ENCODE measurements at regions not wholly inside any gene's neighbourhood (a gene's known extent, or its start where the extent isn't known, plus 50 kb on each side); places are given as distances from the start of the nearest gene placed in this dataset.

DNA sequence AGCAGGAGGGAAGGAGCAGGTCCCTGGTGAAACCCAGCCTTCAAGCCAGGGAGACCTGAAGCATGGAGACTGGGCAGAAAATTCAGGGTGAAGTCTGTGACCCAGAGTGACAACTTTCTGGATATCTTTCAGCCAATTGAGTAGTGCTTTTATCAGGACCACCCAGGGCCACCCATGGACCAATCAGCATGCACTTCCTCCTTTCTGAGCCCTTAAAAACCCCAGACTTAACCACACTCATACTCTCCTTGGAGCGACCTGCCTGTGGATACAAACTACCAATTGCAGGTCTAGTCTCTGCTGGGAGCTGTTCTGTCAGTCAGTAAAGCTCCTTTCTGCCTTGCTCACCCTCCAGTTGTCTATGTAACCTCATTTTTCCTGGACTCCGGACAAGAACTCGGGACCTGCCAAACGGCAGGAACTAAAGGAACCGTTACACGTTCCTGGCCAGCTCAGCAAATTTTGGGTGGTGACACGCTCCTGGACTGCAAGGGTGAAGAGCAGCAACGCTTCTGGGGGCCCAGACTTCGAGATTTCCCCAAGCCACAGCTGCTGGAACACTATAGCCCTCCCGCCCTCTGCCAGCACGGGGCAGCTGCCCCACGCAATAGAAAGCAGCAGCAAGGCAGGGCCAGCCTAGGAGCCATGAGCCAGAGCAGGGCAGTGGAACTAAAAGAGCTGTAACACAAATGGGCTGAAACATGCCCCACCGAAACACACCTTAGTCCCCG lies 1183.4 kb downstream of the AMY1C start:
- DNase-seq (ENCODE audit: insufficient read length): no peak
- TF ChIP-seq POLR2A (IDR thresholded peaks at IDR 0.05; ENCODE audit: low read depth, low read length) (no peak), TAF1 (IDR thresholded peaks at IDR 0.05; ENCODE audit: borderline replicate concordance, low read depth, low read length) (no peak), POLR2AphosphoS5 (IDR thresholded peaks at IDR 0.05; ENCODE audit: low read depth, low read length) (no peak)
- FAIRE-seq: no peak

DNA sequence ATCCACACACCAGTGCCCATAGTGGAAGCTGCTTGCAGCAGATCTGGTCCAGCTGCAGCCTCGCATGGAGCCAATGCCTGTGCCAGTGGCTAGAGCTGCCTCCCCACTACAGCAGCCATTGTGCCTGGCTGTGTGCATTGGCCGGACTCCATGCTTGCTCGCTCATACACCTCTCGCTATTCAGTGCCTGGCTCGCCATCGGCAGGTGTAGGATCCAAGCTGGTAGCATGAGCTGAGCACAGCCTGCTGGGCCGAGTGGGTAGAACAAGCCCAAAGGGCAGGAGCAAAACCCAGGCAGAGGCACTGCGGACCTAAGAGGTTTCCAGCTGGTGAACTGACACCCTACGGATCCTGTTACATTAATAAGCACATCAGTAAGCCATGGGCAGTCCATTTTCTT lies 1184.1 kb downstream of the AMY1C start:
- TF ChIP-seq POLR2A (IDR thresholded peaks at IDR 0.05; ENCODE audit: low read depth, low read length) (no peak), TAF1 (IDR thresholded peaks at IDR 0.05; ENCODE audit: borderline replicate concordance, low read depth, low read length) (no peak), POLR2AphosphoS5 (IDR thresholded peaks at IDR 0.05; ENCODE audit: low read depth, low read length) (no peak)
- no peak for DNase-seq (ENCODE audit: insufficient read length)
- no peak for FAIRE-seq

DNA sequence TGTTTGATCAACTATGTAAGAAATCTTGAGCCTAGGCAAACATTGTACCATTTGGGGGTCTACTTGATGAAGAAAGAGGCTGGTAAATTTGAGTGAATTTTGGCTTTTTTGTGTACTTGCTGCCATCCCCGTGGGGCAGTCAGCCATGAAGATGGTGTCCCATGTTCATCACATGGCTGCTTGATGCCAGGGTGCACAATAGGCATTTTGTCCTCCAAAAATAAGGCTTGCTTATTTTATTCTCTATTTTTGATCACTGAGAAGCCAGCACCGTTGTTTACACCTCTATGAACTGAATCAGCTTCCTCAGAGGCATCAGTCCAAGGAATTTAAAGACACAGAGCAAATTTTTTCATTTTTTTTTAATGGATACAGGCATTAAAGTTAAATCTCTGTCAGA lies 1195.7 kb downstream of the AMY1C start:
- DNase-seq (ENCODE audit: insufficient read length) (no peak), FAIRE-seq (no peak)
- TF ChIP-seq POLR2AphosphoS5 (IDR thresholded peaks at IDR 0.05; ENCODE audit: low read depth, low read length): no peak
- no peak for TF ChIP-seq POLR2A (IDR thresholded peaks at IDR 0.05; ENCODE audit: low read depth, low read length)
- TF ChIP-seq TAF1 (IDR thresholded peaks at IDR 0.05; ENCODE audit: borderline replicate concordance, low read depth, low read length): no peak

DNA sequence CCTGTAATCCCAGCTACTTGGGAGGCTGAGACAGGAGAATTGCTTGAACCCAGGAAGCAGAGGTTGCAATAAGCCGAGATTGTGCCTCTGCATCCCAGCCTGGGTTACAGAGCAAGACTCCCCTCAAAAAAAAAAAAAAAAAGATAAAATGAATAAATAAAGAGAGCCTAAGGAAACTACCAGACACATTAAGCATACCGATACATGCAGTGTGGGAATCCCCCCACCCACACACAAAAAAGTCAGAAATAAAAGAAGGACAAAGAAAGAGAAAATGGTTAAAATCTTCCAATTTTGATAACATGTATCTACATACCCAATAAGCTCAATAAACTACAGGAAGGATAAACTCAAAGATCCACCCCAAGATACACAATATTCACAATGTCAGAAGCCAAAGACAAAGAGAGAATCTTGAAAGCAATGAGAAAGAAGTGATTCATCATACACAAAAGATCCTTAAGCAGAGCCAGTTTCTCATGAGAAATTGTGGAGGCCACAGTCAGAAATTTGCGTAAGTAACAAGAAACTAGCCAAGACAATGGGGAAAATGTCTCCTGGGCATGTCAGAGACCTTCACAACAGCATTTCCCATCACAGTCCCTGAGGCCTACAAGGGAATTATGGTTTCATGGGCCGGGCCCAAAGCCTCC lies 1197.0 kb downstream of the AMY1C start:
- DNase-seq (ENCODE audit: insufficient read length) (no peak), FAIRE-seq (no peak)
- TF ChIP-seq POLR2A (IDR thresholded peaks at IDR 0.05; ENCODE audit: low read depth, low read length): no peak
- no peak for TF ChIP-seq POLR2AphosphoS5 (IDR thresholded peaks at IDR 0.05; ENCODE audit: low read depth, low read length)
- TF ChIP-seq TAF1 (IDR thresholded peaks at IDR 0.05; ENCODE audit: borderline replicate concordance, low read depth, low read length): no peak

DNA sequence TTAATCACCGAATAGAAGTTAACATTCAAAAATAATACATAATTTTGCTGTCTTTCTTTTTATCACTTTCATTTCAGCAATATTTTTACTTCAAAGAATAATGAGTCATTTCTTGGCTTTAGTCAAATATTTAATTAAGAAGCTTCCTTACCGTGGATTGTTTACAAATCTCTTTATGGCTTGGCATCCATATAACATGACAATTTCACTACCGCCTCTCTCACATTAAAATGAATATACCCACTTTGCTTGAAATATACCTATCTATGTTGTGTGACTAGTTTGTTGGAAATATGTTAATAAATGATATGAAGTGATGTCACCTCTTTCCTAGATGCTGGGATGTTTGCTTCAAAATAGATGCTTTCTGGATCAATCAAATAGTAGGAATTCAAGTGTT lies 1203.9 kb downstream of the AMY1C start:
- FAIRE-seq (no peak), DNase-seq (ENCODE audit: insufficient read length) (no peak)
- TF ChIP-seq POLR2AphosphoS5 (IDR thresholded peaks at IDR 0.05; ENCODE audit: low read depth, low read length) (no peak), POLR2A (IDR thresholded peaks at IDR 0.05; ENCODE audit: low read depth, low read length) (no peak), TAF1 (IDR thresholded peaks at IDR 0.05; ENCODE audit: borderline replicate concordance, low read depth, low read length) (no peak)

DNA sequence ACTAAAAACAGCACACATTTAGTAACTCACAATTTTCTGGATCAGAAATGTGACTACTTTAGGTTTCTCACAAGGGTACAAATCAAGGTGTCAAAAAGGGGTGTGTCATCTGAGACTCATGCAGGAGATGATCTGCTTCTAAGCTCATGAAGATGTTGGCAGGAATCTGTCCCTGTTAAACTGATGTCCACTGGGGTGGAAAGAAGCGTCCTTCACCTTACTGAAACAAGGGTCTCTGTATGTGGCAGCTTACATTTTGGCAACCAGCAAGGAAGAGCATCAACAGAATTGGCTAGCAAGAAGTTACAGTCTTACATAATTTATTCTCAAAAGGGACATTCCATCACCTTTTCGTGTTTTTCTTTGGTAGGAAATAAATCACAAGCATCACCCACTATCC lies 1223.8 kb downstream of the AMY1C start:
- no peak for TF ChIP-seq POLR2A (IDR thresholded peaks at IDR 0.05; ENCODE audit: low read depth, low read length)
- TF ChIP-seq POLR2AphosphoS5 (IDR thresholded peaks at IDR 0.05; ENCODE audit: low read depth, low read length): no peak
- TF ChIP-seq TAF1 (IDR thresholded peaks at IDR 0.05; ENCODE audit: borderline replicate concordance, low read depth, low read length): no peak
- DNase-seq (ENCODE audit: insufficient read length) (no peak), FAIRE-seq (no peak)

DNA sequence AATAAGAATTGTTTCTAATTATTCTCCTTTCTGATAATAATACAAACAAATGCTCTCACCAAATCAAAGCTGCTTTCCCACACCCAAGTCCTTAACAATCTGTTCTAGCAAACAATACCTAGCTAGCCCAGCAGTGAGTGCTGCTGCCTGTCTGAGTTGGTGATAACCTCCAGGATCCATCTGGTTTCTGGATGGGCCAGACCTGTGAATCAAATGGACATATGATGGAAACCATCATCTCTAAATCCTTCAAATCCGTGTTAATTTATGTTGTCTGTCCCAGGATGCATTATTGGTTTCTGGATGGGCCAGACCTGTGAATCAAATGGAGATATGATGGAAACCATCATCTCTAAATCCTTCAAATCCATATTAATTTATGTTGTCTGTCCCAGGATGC lies 1230.0 kb downstream of the AMY1C start:
- TF ChIP-seq POLR2AphosphoS5 (IDR thresholded peaks at IDR 0.05; ENCODE audit: low read depth, low read length) (no peak), POLR2A (IDR thresholded peaks at IDR 0.05; ENCODE audit: low read depth, low read length) (no peak), TAF1 (IDR thresholded peaks at IDR 0.05; ENCODE audit: borderline replicate concordance, low read depth, low read length) (no peak)
- FAIRE-seq (no peak), DNase-seq (ENCODE audit: insufficient read length) (no peak)

DNA sequence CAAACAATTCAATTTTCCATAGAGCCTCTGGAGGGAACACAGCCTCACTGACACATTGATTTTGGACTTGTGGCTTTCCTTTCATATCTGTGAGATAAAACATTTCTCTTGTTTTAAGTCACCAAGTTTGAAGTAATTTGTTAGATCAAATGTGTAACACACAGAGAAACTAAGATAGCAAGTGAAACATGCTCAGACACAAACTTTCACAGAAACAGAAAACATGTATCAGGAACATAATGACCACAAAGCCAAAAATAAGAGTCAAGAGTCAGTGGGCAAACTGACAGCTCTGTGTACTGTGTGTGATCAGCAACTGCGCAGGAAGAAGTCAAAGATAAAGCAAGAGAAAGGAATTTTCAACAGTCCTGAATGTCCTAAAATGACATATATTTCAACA lies 1237.5 kb downstream of the AMY1C start:
- DNase-seq (ENCODE audit: insufficient read length) (no peak), FAIRE-seq (no peak)
- TF ChIP-seq TAF1 (IDR thresholded peaks at IDR 0.05; ENCODE audit: borderline replicate concordance, low read depth, low read length) (no peak), POLR2AphosphoS5 (IDR thresholded peaks at IDR 0.05; ENCODE audit: low read depth, low read length) (no peak)

DNA sequence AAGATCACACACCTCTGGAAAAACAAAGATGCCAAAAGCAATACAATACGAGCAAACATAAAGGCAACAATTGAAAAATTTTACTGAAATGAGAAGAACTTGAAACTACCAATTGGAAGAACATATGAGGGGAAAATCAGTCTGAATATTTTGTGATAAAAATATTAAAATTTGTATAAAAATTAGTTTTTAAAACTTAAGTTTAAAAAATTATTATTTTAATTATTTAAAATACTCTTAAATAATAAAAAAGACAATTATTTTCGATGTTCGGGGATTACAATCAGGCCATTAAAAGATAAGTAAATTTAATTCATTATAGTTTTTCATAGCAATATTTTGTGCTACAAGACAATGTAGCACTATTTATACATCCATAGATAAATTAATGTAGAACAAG lies 1239.3 kb downstream of the AMY1C start:
- no peak for DNase-seq (ENCODE audit: insufficient read length)
- TF ChIP-seq POLR2AphosphoS5 (IDR thresholded peaks at IDR 0.05; ENCODE audit: low read depth, low read length) (no peak), POLR2A (IDR thresholded peaks at IDR 0.05; ENCODE audit: low read depth, low read length) (no peak), TAF1 (IDR thresholded peaks at IDR 0.05; ENCODE audit: borderline replicate concordance, low read depth, low read length) (no peak)
- no peak for FAIRE-seq

DNA sequence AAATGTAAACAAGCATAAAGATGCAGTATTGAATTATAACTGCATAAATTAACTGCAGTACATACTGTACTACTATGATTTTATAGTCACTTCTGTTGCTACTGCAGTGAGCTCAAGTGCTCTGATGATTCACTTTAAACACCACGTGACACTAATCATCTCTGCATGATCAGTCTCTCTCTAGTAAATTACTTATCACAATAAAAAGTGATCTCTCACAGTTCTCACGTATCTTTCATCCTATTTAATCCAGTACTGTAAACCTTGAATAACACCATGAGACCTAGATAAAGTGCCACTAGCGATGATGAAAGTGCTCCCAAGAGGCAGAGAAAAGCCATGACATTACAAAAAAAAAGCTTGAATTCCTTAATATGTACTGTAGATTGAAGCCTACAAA lies 1242.0 kb downstream of the AMY1C start:
- DNase-seq (ENCODE audit: insufficient read length) (no peak), FAIRE-seq (no peak)
- TF ChIP-seq TAF1 (IDR thresholded peaks at IDR 0.05; ENCODE audit: borderline replicate concordance, low read depth, low read length): no peak
- TF ChIP-seq POLR2AphosphoS5 (IDR thresholded peaks at IDR 0.05; ENCODE audit: low read depth, low read length): no peak
- no peak for TF ChIP-seq POLR2A (IDR thresholded peaks at IDR 0.05; ENCODE audit: low read depth, low read length)

DNA sequence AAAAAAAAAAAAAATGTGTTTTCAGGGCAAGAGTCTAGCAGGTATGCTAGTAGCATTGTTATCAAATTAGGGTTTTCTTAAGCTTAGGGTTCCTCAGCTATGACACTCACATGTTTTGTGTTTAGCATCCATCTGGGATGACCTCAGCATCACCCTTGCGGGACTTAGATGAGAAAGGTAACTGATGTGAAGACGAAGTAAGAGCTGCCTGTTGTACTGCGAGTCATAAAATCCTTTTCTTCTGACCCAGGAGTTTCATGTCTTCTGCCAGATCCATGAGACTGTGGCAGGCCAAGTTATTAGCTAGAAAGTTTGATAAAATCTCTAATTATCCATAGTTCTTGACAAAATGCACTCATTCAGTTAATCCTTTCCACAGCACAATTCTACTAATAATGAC lies 1251.1 kb downstream of the AMY1C start:
- FAIRE-seq: no peak
- DNase-seq (ENCODE audit: insufficient read length): no peak
- TF ChIP-seq POLR2AphosphoS5 (IDR thresholded peaks at IDR 0.05; ENCODE audit: low read depth, low read length): no peak
- no peak for TF ChIP-seq TAF1 (IDR thresholded peaks at IDR 0.05; ENCODE audit: borderline replicate concordance, low read depth, low read length)
- TF ChIP-seq POLR2A (IDR thresholded peaks at IDR 0.05; ENCODE audit: low read depth, low read length): no peak

DNA sequence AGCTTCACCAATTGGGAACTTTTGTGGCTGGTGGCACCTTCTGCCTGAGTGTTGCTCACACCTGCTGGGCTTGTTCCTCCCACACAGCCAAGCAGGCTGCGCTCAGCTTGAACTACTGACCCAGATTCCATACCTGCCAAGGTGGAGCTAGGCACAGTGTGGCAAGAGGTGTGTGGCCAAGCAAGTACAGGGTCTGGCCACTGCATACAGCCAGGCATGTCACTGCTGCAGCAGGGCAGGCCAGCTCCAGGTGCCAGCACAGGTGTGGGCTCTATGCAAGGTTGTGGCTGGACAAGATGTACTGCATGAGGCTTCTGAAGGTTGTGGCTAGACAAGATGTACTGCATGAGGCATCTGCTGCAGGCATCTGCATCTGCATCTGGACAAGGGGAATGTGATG lies 1254.8 kb downstream of the AMY1C start:
- no peak for FAIRE-seq
- DNase-seq (ENCODE audit: insufficient read length): no peak

More for the DNA sequence above, 1254.8 kb downstream of the AMY1C start:
- TF ChIP-seq TAF1 (IDR thresholded peaks at IDR 0.05; ENCODE audit: borderline replicate concordance, low read depth, low read length) (no peak), POLR2AphosphoS5 (IDR thresholded peaks at IDR 0.05; ENCODE audit: low read depth, low read length) (no peak), POLR2A (IDR thresholded peaks at IDR 0.05; ENCODE audit: low read depth, low read length) (no peak)
